Neural crest cell (in vitro differentiated cells): ENCODE measurements at regions not wholly inside any gene's neighbourhood (a gene's known extent, or its start where the extent isn't known, plus 50 kb on each side); places are given as distances from the start of the nearest gene placed in this dataset.

Experiments
- DNase-seq: peaks from one replicate; pipeline ENCODE4 v3.0.0; 2021; ENCODE audit warnings: low read depth, mixed read lengths, low spot score
- H3K27ac Mint-ChIP-seq: one replicate; pipeline ENCODE4 v1.8.0; 2021; ENCODE audit warnings: mild to moderate bottlenecking, mixed read lengths; ENCODE audit not compliant: unreplicated experiment
- H3K27me3 Mint-ChIP-seq: 2 replicates; pipeline ENCODE4 v1.8.0; 2021; ENCODE audit warnings: low read depth, mild to moderate bottlenecking, mixed read lengths
- H3K36me3 Mint-ChIP-seq: 2 replicates; pipeline ENCODE4 v1.8.0; 2021; ENCODE audit warnings: low read depth, mild to moderate bottlenecking, mixed read lengths
- H3K4me1 Mint-ChIP-seq: 2 replicates; pipeline ENCODE4 v1.8.0; 2021; ENCODE audit warnings: mixed read lengths
- H3K4me3 Mint-ChIP-seq: one replicate; pipeline ENCODE4 v1.8.0; 2021; ENCODE audit warnings: mild to moderate bottlenecking, mixed read lengths
- H3K9me3 Mint-ChIP-seq: 2 replicates; pipeline ENCODE4 v1.8.0; 2021; ENCODE audit warnings: mixed read lengths
- TF ChIP-seq, protein P1 (sequence below): fragments of 200-600 bp; sonication (generic); conservative IDR thresholded peaks from 2 replicates; pipeline ENCODE4 v1.5.0; 2021; ENCODE audit warnings: antibody characterized with exemption, mild to moderate bottlenecking

DNA sequence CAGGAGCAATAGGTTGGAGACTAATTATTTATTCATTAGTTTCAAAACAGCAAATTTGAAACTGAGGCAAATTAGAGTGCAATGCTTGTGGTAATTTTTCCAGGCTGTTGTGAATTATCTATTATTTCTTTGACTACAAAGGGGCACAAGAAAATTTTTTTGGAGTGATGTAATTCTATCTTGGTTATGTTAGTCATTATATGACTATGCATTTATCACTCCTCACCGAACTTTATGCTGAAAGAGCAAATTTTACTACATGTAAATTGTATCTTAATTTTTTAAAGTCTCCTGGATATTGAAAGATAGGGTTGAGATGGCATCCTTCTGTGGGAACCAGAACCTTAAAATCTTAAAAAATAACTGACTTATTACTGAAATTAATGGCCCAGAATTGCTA, 320.0 kb upstream of the ROBO1 start:
- DNase-seq, result no peak

DNA sequence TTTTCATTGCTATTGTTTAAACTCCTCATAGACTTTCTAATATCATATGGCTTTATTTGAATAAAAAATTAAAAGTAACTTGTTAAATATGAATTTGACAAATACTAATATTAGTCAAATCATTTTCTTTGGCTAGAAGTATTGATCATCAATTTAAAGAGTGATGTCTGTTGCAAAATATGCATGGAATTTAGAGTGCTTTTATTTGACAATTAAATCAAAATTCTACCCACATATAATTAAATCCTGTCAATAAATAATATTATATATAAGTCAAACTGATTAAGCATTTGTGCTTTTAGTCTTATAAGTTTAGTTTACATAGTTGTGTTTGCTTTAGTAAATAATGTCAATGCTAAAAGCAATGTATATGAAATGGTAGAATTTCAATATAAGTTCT, 318.6 kb upstream of the ROBO1 start:
- Mint-ChIP-seq H3K4me3 (no peak overlapping the region), H3K36me3 (no peaks in the 10 kb centered on the region), H3K9me3 (no peaks in the 10 kb centered on the region), H3K27me3 (no peaks in the 10 kb centered on the region), H3K4me1 (peaks cover 11% of the 10 kb centered on the region), H3K27ac (no peak overlapping the region)
- DNase-seq, result no peak
- TF ChIP-seq, protein P1, sequence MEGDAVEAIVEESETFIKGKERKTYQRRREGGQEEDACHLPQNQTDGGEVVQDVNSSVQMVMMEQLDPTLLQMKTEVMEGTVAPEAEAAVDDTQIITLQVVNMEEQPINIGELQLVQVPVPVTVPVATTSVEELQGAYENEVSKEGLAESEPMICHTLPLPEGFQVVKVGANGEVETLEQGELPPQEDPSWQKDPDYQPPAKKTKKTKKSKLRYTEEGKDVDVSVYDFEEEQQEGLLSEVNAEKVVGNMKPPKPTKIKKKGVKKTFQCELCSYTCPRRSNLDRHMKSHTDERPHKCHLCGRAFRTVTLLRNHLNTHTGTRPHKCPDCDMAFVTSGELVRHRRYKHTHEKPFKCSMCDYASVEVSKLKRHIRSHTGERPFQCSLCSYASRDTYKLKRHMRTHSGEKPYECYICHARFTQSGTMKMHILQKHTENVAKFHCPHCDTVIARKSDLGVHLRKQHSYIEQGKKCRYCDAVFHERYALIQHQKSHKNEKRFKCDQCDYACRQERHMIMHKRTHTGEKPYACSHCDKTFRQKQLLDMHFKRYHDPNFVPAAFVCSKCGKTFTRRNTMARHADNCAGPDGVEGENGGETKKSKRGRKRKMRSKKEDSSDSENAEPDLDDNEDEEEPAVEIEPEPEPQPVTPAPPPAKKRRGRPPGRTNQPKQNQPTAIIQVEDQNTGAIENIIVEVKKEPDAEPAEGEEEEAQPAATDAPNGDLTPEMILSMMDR, result no peak

More for the DNA sequence above, 320.0 kb upstream of the ROBO1 start:
- Mint-ChIP-seq H3K27ac (peak overlapping the region; percentile 78), H3K36me3 (no peaks in the 10 kb centered on the region), H3K9me3 (no peaks in the 10 kb centered on the region), H3K27me3 (no peaks in the 10 kb centered on the region), H3K4me1 (peaks cover 11% of the 10 kb centered on the region), H3K4me3 (no peak overlapping the region)
- TF ChIP-seq, protein P1, result no peak

DNA sequence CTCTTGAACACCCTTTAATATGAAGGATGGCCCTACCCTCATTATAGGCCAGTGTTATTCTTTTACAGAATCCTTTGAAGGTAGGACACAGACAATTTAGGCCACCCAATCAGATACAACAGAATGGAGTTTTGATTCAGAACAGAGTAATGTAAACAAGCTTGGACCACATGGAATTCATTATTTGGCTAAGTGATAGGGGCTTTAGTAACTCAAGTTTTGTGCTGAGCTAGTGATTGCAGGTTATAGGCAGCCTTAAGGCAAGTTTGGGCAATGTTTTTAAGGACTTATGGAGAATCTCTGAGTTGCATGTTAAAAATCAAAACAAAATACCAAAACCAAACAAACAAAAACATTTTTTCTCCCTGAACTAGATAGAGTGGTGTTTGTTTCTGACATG, 312.1 kb upstream of the ROBO1 start:
- Mint-ChIP-seq H3K36me3 (no peaks in the 10 kb centered on the region), H3K27ac (no peak overlapping the region)

DNA sequence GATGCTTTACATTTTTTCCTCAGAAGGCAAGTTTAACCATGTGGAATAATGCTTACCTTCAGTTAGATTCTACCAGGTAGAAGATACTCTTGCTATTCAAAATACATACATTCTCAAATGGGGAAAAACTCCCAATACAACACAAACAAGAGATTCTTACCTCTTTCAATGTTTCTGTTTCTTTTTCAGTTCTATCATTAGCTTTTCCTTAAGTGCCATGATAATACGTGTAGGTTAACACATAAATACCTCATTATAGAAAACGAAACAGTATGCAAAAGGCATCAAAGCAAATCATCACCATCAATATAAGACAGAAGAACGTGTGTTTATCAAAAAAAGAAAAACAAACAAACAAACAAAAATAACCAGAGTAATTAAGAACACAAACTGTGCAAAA, 300.7 kb upstream of the ROBO1 start:
- no peak for DNase-seq
- H3K36me3 Mint-ChIP-seq, result no peaks in the 10 kb centered on the region
- no peaks in the 10 kb centered on the region for H3K4me1 Mint-ChIP-seq
- peaks cover 2% of the 10 kb centered on the region for H3K9me3 Mint-ChIP-seq
- no peak overlapping the region for H3K27ac Mint-ChIP-seq
- H3K4me3 Mint-ChIP-seq, result no peak overlapping the region
- TF ChIP-seq, protein P1, result no peak
- H3K27me3 Mint-ChIP-seq, result no peaks in the 10 kb centered on the region

More for the DNA sequence above, 312.1 kb upstream of the ROBO1 start:
- Mint-ChIP-seq H3K9me3 (no peaks in the 10 kb centered on the region), H3K4me1 (no peaks in the 10 kb centered on the region), H3K4me3 (no peak overlapping the region), H3K27me3 (no peaks in the 10 kb centered on the region)
- no peak for DNase-seq
- TF ChIP-seq, protein P1, result no peak

DNA sequence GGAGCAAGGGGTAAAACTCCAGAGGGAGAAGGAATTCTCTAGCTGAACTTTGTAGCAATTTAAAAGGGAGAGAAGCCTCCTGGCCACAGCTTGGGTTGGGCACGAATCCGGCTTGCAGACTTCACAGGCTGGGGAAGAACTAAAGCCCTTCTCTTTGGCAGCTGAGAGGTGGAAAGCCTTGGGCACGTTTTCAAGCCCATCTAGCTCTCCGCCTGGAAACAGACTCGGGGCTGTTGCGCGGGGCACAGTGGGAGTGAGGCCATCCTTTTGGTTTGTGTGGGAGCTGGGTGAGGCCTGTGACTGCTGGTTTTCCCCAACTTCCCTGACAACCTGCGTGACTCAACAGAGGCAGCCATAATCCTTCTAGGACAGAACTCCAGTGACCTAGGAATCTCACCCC, 295.7 kb upstream of the ROBO1 start:
- TF ChIP-seq, protein P1, result no peak
- Mint-ChIP-seq H3K27ac (no peak overlapping the region), H3K9me3 (peaks cover 2% of the 10 kb centered on the region), H3K27me3 (no peaks in the 10 kb centered on the region), H3K4me1 (no peaks in the 10 kb centered on the region), H3K36me3 (no peaks in the 10 kb centered on the region), H3K4me3 (no peak overlapping the region)
- no peak for DNase-seq

DNA sequence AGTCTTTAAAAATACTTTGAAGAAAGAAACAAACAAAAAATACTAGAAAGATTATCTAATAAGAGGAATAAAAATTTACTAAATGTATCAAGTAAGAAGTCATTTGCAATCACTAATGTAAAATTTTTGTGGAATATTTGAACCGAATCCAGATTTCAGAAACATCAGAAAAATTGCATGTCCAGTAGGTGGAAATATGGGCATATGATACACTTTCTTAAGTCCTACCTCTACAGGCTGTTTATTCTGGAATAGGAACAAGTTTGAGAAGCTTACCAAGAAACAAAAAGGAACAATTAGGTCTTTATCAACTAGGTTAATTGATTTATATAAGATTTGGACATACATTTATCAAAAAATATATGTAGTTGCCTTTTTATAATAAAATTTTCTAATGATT, 292.9 kb upstream of the ROBO1 start:
- DNase-seq, result no peak
- Mint-ChIP-seq H3K4me1 (no peaks in the 10 kb centered on the region), H3K27me3 (no peaks in the 10 kb centered on the region), H3K9me3 (peaks cover 2% of the 10 kb centered on the region), H3K4me3 (no peak overlapping the region), H3K36me3 (no peaks in the 10 kb centered on the region), H3K27ac (no peak overlapping the region)
- TF ChIP-seq, protein P1, result no peak
